Panc1 (cell line): ENCODE measurements at regions not wholly inside any gene's neighbourhood (a gene's known extent, or its start where the extent isn't known, plus 50 kb on each side); places are given as distances from the start of the nearest gene placed in this dataset.

Experiments used
- ATAC-seq: fragments of 200-7000 bp; cut with Tn5 transposase; 2 replicates; pipeline ENCODE4 v1.9.1; 2020; ENCODE audit warnings: mild to moderate bottlenecking, moderate library complexity
- BruUV-seq: library from RNA; stranded (reverse); fragments of 400-500 nt; replicated peaks from 2 replicates; lab custom pipeline; 2021; lab: Mats Ljungman, UMichigan
- CTCF ChIA-PET: fragments of 300-600 bp; sonication (Branson Sonifier 250); formaldehyde crosslinking; loops from one replicate; lab custom pipeline; 2022; ENCODE audit warnings: antibody characterized with exemption; lab: Charles Lee
- POLR2A ChIA-PET: fragments of 300-600 bp; sonication (Branson Sonifier 250); formaldehyde crosslinking; loops from one replicate; lab custom pipeline; 2022; ENCODE audit warnings: antibody characterized with exemption; lab: Charles Lee
- DNase-seq: peaks from one replicate; pipeline ENCODE4 v3.0.0-alpha.2; 2010; ENCODE audit warnings: low read depth, low spot score
- H3K27ac ChIP-seq: 2 replicates; pipeline ENCODE4 v1.5.1; 2011; ENCODE audit warnings: mild to moderate bottlenecking, low read length, inconsistent platforms
- H3K27me3 ChIP-seq: fragments of 200-500 bp; sonication (Bioruptor generic); 2 replicates; pipeline ENCODE4 v1.6.0; 2014; ENCODE audit warnings: low read length, inconsistent platforms; ENCODE audit not compliant: control insufficient read depth, insufficient read depth
- H3K36me3 ChIP-seq: fragments of 200-500 bp; sonication (Bioruptor generic); 2 replicates; pipeline ENCODE4 v1.5.1; 2014; ENCODE audit warnings: inconsistent platforms, mild to moderate bottlenecking, low read length, moderate library complexity; ENCODE audit not compliant: control insufficient read depth, insufficient read depth
- H3K4me1 ChIP-seq: 2 replicates; pipeline ENCODE4 v1.5.1; 2011; ENCODE audit warnings: inconsistent platforms, mild to moderate bottlenecking, low read length, moderate library complexity; ENCODE audit not compliant: control insufficient read depth, insufficient read depth
- H3K4me3 ChIP-seq, 2 experiments: 2 replicates each; pipeline ENCODE4 v1.5.1; 2011 to 2012; ENCODE audit warnings: low read depth in 2 of 2, low read length in 2 of 2, mild to moderate bottlenecking in 2 of 2, inconsistent platforms in 1 of 2, moderate library complexity in 1 of 2
- H3K9me3 ChIP-seq: fragments of 200-500 bp; sonication (Bioruptor generic); 2 replicates; pipeline ENCODE4 v1.5.1; 2014; ENCODE audit warnings: low read depth, mild to moderate bottlenecking, inconsistent platforms, low read length, moderate library complexity; ENCODE audit not compliant: control insufficient read depth, insufficient read depth
- POLR2AphosphoS5 ChIP-seq: IDR thresholded peaks from 2 replicates; pipeline ENCODE4 v1.6.1; 2012; ENCODE audit warnings: mild to moderate bottlenecking, low read depth, low read length, moderate library complexity
- SIN3A ChIP-seq: IDR thresholded peaks from 2 replicates; pipeline ENCODE4 v1.6.1; 2012; ENCODE audit warnings: low read depth, mild to moderate bottlenecking, low read length, moderate library complexity, borderline replicate concordance; ENCODE audit not compliant: insufficient read depth
- TCF7L2 ChIP-seq: IDR thresholded peaks from 2 replicates; pipeline ENCODE4 v1.6.1; 2011; ENCODE audit warnings: mild to moderate bottlenecking, low read depth, low read length, inconsistent platforms
- in situ Hi-C: cut with HindIII; loops from 2 replicates; pipeline ENCODE4 v1.10.0; 2016; ENCODE audit warnings: low sequenced_read_pairs, low pct_unique_long_range_greater_than_20kb
- intact Hi-C: fragments of 100-400 bp; cut with micrococcal nuclease; formaldehyde crosslinking; loops from one replicate; pipeline ENCODE4 v1.10.0; 2022; ENCODE audit not compliant: unreplicated experiment
- TF ChIP-seq, protein P1 (sequence below): fragments of 450-650 bp; IDR thresholded peaks from 2 replicates; pipeline ENCODE4 v1.5.1; 2017; ENCODE audit warnings: mild to moderate bottlenecking
- TF ChIP-seq, protein P2 (sequence below), 2 experiments: IDR thresholded peaks; 2 replicates each; pipeline ENCODE4 v1.6.1; 2011 to 2012; ENCODE audit warnings: low read depth in 2 of 2, control low read depth in 1 of 2, low read length in 1 of 2, mild to moderate bottlenecking in 1 of 2, moderate library complexity in 1 of 2; ENCODE audit not compliant: insufficient read depth in 1 of 2

DNA sequence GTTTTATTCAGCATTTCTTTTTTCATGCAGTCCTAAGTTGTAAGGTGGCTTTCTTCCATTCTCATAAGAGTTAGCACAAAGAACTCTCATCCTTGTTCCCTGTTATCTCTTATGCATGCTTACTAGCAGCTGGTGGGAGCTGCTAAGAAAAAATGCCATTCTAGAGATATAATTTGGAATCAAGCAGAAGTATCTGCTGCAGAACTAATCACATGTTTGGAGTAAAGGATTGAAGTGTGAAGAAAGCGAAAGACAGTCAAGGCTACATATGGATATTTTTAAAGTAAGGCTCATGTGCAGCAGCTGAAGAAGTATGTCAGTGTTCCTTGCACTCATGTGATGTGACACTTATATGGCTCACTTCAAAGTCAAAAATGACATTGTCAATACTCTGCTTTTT, 116.2 kb upstream of the PCED1B start:
- Histone ChIP-seq H3K27me3 (no peaks in the 10 kb centered on the region), H3K4me1 (peaks cover 3% of the 10 kb centered on the region; the same call in 1 of the 2 replicates), H3K27ac (no peak overlapping the region), H3K4me3 (no peak overlapping the region), H3K9me3 (no peaks in the 10 kb centered on the region), H3K36me3 (no peaks in the 10 kb centered on the region)
- ChIA-PET POLR2A (no interaction called here), CTCF (no interaction called here)
- DNase-seq (no peak), ATAC-seq (no peak)
- in situ Hi-C loops, result no loop called here
- BruUV-seq, result no TSS peak
- intact Hi-C loops, result no loop called here
- TF ChIP-seq TCF7L2 (no peak), SIN3A (no peak), POLR2AphosphoS5 (no peak)
- TF ChIP-seq, protein P1, sequence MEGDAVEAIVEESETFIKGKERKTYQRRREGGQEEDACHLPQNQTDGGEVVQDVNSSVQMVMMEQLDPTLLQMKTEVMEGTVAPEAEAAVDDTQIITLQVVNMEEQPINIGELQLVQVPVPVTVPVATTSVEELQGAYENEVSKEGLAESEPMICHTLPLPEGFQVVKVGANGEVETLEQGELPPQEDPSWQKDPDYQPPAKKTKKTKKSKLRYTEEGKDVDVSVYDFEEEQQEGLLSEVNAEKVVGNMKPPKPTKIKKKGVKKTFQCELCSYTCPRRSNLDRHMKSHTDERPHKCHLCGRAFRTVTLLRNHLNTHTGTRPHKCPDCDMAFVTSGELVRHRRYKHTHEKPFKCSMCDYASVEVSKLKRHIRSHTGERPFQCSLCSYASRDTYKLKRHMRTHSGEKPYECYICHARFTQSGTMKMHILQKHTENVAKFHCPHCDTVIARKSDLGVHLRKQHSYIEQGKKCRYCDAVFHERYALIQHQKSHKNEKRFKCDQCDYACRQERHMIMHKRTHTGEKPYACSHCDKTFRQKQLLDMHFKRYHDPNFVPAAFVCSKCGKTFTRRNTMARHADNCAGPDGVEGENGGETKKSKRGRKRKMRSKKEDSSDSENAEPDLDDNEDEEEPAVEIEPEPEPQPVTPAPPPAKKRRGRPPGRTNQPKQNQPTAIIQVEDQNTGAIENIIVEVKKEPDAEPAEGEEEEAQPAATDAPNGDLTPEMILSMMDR, result no peak
- TF ChIP-seq, protein P2, sequence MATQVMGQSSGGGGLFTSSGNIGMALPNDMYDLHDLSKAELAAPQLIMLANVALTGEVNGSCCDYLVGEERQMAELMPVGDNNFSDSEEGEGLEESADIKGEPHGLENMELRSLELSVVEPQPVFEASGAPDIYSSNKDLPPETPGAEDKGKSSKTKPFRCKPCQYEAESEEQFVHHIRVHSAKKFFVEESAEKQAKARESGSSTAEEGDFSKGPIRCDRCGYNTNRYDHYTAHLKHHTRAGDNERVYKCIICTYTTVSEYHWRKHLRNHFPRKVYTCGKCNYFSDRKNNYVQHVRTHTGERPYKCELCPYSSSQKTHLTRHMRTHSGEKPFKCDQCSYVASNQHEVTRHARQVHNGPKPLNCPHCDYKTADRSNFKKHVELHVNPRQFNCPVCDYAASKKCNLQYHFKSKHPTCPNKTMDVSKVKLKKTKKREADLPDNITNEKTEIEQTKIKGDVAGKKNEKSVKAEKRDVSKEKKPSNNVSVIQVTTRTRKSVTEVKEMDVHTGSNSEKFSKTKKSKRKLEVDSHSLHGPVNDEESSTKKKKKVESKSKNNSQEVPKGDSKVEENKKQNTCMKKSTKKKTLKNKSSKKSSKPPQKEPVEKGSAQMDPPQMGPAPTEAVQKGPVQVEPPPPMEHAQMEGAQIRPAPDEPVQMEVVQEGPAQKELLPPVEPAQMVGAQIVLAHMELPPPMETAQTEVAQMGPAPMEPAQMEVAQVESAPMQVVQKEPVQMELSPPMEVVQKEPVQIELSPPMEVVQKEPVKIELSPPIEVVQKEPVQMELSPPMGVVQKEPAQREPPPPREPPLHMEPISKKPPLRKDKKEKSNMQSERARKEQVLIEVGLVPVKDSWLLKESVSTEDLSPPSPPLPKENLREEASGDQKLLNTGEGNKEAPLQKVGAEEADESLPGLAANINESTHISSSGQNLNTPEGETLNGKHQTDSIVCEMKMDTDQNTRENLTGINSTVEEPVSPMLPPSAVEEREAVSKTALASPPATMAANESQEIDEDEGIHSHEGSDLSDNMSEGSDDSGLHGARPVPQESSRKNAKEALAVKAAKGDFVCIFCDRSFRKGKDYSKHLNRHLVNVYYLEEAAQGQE (IDR thresholded peaks at IDR 0.05; ENCODE audit: insufficient read depth in 1 of 2, low read depth in 2 of 2, low read length in 1 of 2), result no peak

DNA sequence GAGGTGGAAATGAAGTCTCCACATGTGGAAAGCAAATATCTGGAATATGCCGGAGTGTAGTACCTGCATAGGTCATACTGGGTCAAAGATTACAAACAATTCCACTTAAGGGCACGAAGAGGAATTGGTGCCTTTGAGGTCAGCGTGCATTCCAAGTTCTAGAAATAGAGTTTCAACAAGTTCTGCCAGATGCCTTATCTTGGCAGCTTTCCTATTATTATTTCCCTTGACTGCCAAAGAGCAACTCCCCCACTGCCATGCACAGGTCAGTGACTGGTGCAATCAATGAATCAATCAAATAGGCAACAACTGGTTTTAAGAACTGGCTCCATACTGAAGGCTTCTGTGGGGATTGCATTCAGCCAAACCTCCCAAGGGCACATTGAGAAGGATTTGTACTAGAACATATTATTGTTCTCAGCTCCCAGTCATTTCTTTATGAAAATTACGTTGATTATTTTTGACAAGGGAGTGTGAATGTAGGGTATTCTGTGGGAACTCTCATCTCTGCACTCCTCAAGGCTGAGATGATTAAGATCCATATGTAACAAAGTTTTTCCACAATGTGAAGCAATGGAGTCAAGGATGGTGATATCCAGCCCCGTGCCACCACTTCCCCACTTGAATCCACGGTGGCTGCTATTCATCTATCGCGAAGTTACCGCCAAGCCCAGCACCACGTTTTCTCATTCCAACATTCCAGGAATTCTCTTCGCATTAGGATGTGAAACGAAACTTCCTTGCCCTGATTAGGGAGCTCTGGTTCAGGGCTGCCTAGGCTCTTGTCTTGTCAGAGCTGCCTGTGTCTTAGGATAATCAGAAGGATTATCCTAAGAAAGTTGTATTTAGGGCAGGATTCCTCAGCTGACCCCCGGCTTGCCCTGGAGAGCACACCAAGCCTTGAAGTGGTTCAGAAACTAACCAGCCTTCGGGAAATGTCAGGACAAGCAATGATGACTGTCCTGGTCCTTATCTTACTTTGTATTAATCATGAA, 115.1 kb upstream of the PCED1B start:
- POLR2A ChIA-PET, result no interaction called here
- H3K27me3 ChIP-seq, result no peaks in the 10 kb centered on the region
- no TSS peak for BruUV-seq
- H3K9me3 ChIP-seq, result no peaks in the 10 kb centered on the region
- in situ Hi-C loops, result no loop called here
- H3K4me3 ChIP-seq, result no peak overlapping the region; a peak in 1 of 4 replicates
- TF ChIP-seq SIN3A (no peak), TCF7L2 (no peak), POLR2AphosphoS5 (no peak)
- TF ChIP-seq, protein P1, result no peak
- intact Hi-C loops, result no loop called here
- no peak for DNase-seq
- no peaks in the 10 kb centered on the region for H3K36me3 ChIP-seq
- H3K27ac ChIP-seq, result no peak overlapping the region; the same call in 1 of the 2 replicates
- peak; percentile 75 for ATAC-seq
- CTCF ChIA-PET, result interaction anchor here (0.6 kb wide), 1 partner anchor 283 kb away, joined by 3 read pairs; no protein-coding TSS in a partner anchor
- peaks cover 3% of the 10 kb centered on the region; the same call in 1 of the 2 replicates for H3K4me1 ChIP-seq
